Spleen (tissue), 11 donors: ENCODE measurements at regions not wholly inside any gene's neighbourhood (a gene's known extent, or its start where the extent isn't known, plus 50 kb on each side); places are given as distances from the start of the nearest gene placed in this dataset.
"Not testable (repeated sequence)": the region's sequence is repeated elsewhere in the genome, so short reads cannot be mapped to it uniquely, and the experiment has no call there.

ENCODE experiments used
- DNase-seq: peaks from one replicate; pipeline ENCODE4 v3.0.0-alpha.2; 2020
- H3K27ac ChIP-seq, 8 donors: fragments of 200-600 bp; sonication (generic) in 7 of 8; 1 replicate in 4 of 8; 2 replicates in 4 of 8; pipeline versions ENCODE4 v1.5.0 to v1.8.0; 2016 to 2021; ENCODE audit warnings: inconsistent platforms in 4 of 8, mild to moderate bottlenecking in 4 of 8, moderate library complexity in 1 of 8
- H3K27me3 ChIP-seq, 7 donors: fragments of 200-600 bp; sonication (generic) in 6 of 7; replicated peaks in 1 of 7; 1 replicate in 4 of 7; 2 replicates in 3 of 7; pipeline versions ENCODE4 v1.5.0 to v1.8.0; 2016 to 2021; ENCODE audit warnings: inconsistent platforms in 3 of 7, mild to moderate bottlenecking in 1 of 7
- H3K36me3 ChIP-seq, 6 donors: fragments of 200-600 bp; sonication (generic) in 5 of 6; 1 replicate in 4 of 6; 2 replicates in 2 of 6; pipeline versions ENCODE4 v1.5.0 to v1.8.0; 2016 to 2021; ENCODE audit warnings: inconsistent platforms in 2 of 6
- H3K4me1 ChIP-seq, 6 donors: fragments of 200-600 bp; sonication (generic) in 5 of 6; 1 replicate in 3 of 6; 2 replicates in 3 of 6; pipeline versions ENCODE4 v1.5.0 to v1.8.0; 2016 to 2021; ENCODE audit warnings: inconsistent platforms in 3 of 6
- H3K4me3 ChIP-seq, 8 donors: fragments of 200-600 bp; sonication (generic) in 7 of 8; 1 replicate in 4 of 8; 2 replicates in 4 of 8; pipeline versions ENCODE4 v1.5.0 to v1.8.0; 2016 to 2021; ENCODE audit warnings: inconsistent platforms in 4 of 8, mild to moderate bottlenecking in 4 of 8, moderate library complexity in 2 of 8
- H3K9me3 ChIP-seq, 8 donors: fragments of 200-600 bp; sonication (generic) in 7 of 8; 1 replicate in 4 of 8; 2 replicates in 4 of 8; pipeline versions ENCODE4 v1.5.0 to v1.8.0; 2016 to 2021; ENCODE audit warnings: inconsistent platforms in 4 of 8
- WGBS, 5 donors: extraction: QIAGEN DNeasy Blood & Tissue Kit in 3 of 5; methylation state at CpG; one replicate each; pipeline versions ENCODE4 v1.1.5 to v1.1.7; 2013 to 2018; 5-methylcytosine and 5-hydroxymethylcytosine counted together
- intact Hi-C: fragments of 100-400 bp; cut with DNase I; formaldehyde crosslinking; loops from one replicate; pipeline ENCODE4 v1.15.0; 2023; ENCODE audit warnings: low total_unique reads
- donor health status: healthy with polysubstance abuse.
- donor health status: DM: no; HTN: no; CAD: no; lungs with moderate emphysema.
- donor health status: DM: no; HTN: no; CAD: no.
- donor health status: Bipolar disorder and iron deficiency.
- donor health status: healthy.
- donor health status: DM: no; HTN: no; CAD: no.
- donor health status: DM: yes; HTN: yes; CAD: no.

- H3K36me3 ChIP-seq, H3K4me3 ChIP-seq, intact Hi-C loops, H3K4me1 ChIP-seq, H3K27ac ChIP-seq, H3K27me3 ChIP-seq, H3K9me3 ChIP-seq: not testable (repeated sequence)
- peak; percentile 34 for DNase-seq
- WGBS, 5 donors = 91 to 93% (median 93%) methylated on average over 4 of the region's 7 CpGs; no CpG with 5 or more reads in 2 of the 5 donors
Measured at GRCh38 chr16:21422824-21423223, 144.7 kb upstream of the CRYM start.

- WGBS, 5 donors = 70 to 96% (median 94%) methylated on average over 2 to 3 of the region's 13 CpGs; no CpG with 5 or more reads in 2 of the 5 donors
- H3K27me3 ChIP-seq, DNase-seq, H3K27ac ChIP-seq, H3K36me3 ChIP-seq, H3K4me3 ChIP-seq, H3K4me1 ChIP-seq, intact Hi-C loops, H3K9me3 ChIP-seq: not testable (repeated sequence)
Measured at GRCh38 chr16:21404699-21405098, 126.6 kb upstream of the CRYM start.

GRCh38 chr16:21397866-21398265 is 119.8 kb upstream of the CRYM start:
- WGBS, 5 donors = 46 to 93% (median 73%) methylated on average over 2 to 4 of the region's 5 CpGs
- H3K36me3 ChIP-seq, H3K27me3 ChIP-seq, H3K27ac ChIP-seq, H3K4me3 ChIP-seq, H3K4me1 ChIP-seq, H3K9me3 ChIP-seq, DNase-seq, intact Hi-C loops: not testable (repeated sequence)

DNA sequence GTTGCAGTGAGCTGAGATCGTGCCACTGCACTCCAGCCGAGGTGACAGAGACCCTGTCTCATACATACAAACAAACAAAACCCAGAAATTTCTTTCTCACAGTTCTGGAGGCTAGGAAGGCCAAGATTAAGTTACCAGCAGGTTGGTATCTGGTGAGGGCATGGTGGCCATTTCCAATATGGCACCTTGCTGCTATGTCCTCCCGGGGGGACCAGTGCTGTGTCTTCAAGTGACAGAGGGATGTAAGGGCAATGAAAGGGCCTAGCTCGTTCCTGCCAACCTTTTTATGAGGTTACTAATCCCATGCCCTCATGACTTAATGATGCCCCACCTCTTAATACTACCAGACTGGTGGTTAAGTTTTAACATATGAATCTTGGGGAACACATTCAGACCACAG is 118.5 kb upstream of the CRYM start:
- H3K4me1 ChIP-seq, H3K27me3 ChIP-seq, H3K9me3 ChIP-seq, DNase-seq, H3K27ac ChIP-seq, H3K4me3 ChIP-seq, intact Hi-C loops, H3K36me3 ChIP-seq: not testable (repeated sequence)
- 83 to 100% (median 87%) methylated on average over 1 to 2 of the region's 4 CpGs; no CpG with 5 or more reads in 2 of the 5 donors for WGBS, 5 donors

- no CpG with 5 or more reads among the region's 3 CpGs for WGBS, 5 donors
- H3K9me3 ChIP-seq, H3K27ac ChIP-seq, H3K4me1 ChIP-seq, DNase-seq, H3K4me3 ChIP-seq, H3K27me3 ChIP-seq, H3K36me3 ChIP-seq, intact Hi-C loops: not testable (repeated sequence)
Measured at GRCh38 chr16:21390634-21391033, 112.5 kb upstream of the CRYM start.

DNA sequence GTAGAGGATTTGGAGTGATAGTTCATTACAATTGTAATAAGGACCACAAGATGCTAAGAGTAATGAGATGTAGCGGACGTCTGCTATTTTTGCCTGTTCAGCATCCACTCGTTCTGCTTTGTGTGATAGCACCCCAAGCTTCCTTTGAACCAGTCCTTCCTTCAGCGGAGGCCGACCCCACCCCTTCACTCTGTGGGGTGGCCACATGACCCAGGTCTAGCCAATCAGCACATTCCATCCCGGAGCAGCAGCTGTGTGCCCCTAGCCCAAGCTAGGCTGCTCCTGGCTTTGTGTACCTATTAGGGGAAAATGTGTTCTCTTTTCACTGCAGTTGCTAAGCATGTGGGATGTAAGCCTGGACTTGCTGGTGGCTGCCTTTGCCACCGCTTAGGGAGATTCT is 111.8 kb upstream of the CRYM start:
- H3K27ac ChIP-seq, intact Hi-C loops, DNase-seq, H3K36me3 ChIP-seq, H3K4me1 ChIP-seq, H3K9me3 ChIP-seq, H3K4me3 ChIP-seq, H3K27me3 ChIP-seq: not testable (repeated sequence)
- 40 to 57% (median 53%) methylated on average over 1 to 3 of the region's 7 CpGs; no CpG with 5 or more reads in 2 of the 5 donors for WGBS, 5 donors

DNA sequence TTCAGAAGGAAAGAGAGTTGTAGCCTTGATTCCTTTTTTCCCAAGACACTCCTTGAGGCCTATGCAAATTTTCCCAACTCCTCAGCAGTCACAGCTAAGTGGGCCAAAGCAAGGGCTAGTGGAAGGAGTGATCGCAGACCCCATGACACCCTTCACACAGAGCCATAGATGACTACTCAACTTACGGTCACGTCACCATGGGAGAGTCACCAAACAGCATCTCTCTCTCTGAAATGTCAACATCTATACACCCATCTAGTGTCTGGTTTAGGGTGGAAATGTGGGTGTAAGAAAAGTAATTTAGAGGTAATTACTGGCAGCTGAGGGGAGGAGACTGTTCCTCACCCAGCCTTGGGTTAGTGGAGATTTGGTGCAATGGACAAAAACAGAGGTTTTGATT is 109.7 kb upstream of the CRYM start:
- DNase-seq, H3K27ac ChIP-seq, intact Hi-C loops, H3K27me3 ChIP-seq, H3K36me3 ChIP-seq, H3K4me3 ChIP-seq, H3K9me3 ChIP-seq, H3K4me1 ChIP-seq: not testable (repeated sequence)
- WGBS, 5 donors = 83 to 100% (median 93%) methylated on average over 2 to 3 of the region's 3 CpGs; no CpG with 5 or more reads in 1 of the 5 donors

GRCh38 chr16:21386201-21386915 is 108.3 kb upstream of the CRYM start:
- intact Hi-C loops, H3K4me1 ChIP-seq, H3K4me3 ChIP-seq, DNase-seq, H3K9me3 ChIP-seq, H3K27me3 ChIP-seq, H3K27ac ChIP-seq, H3K36me3 ChIP-seq: not testable (repeated sequence)
- WGBS, 5 donors = 100% methylated on average over 1 of the region's 5 CpGs; no CpG with 5 or more reads in 3 of the 5 donors

- intact Hi-C loops, H3K27me3 ChIP-seq, H3K4me1 ChIP-seq, H3K36me3 ChIP-seq, H3K9me3 ChIP-seq, DNase-seq, H3K27ac ChIP-seq, H3K4me3 ChIP-seq: not testable (repeated sequence)
Measured at GRCh38 chr16:21383682-21384081, 105.6 kb upstream of the CRYM start.

DNA sequence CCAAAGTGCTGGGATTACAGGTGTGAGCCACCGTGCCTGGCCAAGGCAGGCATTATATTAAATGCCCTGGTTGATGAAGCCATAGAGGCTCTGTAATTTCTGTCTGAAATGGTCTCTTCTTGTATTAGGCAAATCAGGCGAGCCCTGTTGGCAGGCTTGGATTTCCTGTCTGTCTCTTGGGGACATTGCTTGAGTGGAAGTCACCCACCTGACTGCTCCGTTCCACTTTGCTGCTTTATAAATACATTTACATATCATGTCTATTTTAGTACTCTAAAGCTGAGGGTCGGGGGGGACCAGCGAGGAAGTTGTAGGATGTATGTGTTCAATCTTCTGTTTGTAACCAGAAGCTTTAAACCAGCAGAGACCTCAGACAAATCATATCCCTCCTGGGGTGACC is 101.6 kb upstream of the CRYM start:
- H3K9me3 ChIP-seq, intact Hi-C loops, H3K4me1 ChIP-seq, H3K27ac ChIP-seq, DNase-seq, H3K27me3 ChIP-seq, H3K36me3 ChIP-seq, H3K4me3 ChIP-seq: not testable (repeated sequence)
- WGBS, 5 donors = 53 to 85% (median 73%) methylated on average over 1 to 3 of the region's 5 CpGs

DNA sequence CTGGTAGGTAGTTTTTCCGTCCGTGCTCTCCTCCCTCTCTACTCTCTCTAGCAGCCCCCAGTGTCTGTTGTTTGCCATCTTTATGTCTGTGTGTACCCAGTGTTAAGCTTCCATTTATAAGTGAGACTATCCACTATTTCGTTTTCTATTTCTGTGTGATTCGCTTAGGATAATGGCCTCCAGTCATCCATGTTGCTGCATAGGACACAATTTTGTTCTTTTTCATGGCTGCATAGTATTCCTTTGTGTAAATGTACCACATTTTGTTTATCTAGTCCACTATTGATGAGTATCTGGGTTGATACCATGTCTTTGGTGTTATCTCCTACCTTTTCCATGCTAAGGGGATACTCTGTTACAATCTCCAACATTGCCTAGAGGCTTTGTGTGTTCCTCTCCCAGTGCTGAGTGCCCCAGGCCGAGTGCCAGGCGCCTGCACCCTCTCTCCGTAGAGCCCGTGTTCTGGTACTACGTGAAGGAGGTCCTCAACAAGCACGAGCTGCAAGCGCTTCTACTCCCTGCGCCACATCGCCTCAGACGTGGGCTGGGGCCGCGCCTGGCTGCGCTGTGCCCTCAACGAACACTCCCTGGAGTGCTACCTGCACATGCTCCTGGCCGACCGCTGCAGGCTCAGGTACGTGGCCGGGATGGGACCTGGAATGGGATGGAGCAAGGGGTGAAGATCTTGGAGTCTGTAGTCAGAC is 98.3 kb upstream of the CRYM start:
- H3K27me3 ChIP-seq, intact Hi-C loops, H3K27ac ChIP-seq, H3K4me3 ChIP-seq, H3K4me1 ChIP-seq, H3K36me3 ChIP-seq, H3K9me3 ChIP-seq: not testable (repeated sequence)
- WGBS, 5 donors = 89 to 98% (median 97%) methylated on average over 12 to 20 of the region's 22 CpGs
- peak; percentile 37 for DNase-seq
